ENCODE measurements at regions not wholly inside any gene's neighbourhood (a gene's known extent, or its start where the extent isn't known, plus 50 kb on each side); places are given as distances from the start of the nearest gene placed in this dataset.

DNA sequence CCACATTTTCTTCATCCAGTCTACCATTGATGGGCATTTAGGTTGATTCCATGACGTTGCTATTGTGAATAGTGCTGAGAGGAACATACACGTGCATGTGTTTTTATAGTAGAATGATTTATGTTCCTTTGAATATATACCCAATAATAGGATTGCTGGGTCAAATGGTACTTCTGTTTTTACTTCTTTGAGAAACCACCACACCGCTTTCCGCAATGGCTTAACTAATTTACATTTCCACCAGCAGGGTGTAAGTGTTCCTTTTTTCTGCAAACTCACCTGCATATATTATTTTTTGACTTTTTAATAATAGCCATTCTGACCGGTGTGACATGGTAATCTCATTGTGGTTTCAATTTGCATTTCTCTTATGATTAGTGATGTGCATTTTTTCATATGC lies 82.2 kb upstream of the RFX3 start:
- TF ChIP-seq, protein P1, sequence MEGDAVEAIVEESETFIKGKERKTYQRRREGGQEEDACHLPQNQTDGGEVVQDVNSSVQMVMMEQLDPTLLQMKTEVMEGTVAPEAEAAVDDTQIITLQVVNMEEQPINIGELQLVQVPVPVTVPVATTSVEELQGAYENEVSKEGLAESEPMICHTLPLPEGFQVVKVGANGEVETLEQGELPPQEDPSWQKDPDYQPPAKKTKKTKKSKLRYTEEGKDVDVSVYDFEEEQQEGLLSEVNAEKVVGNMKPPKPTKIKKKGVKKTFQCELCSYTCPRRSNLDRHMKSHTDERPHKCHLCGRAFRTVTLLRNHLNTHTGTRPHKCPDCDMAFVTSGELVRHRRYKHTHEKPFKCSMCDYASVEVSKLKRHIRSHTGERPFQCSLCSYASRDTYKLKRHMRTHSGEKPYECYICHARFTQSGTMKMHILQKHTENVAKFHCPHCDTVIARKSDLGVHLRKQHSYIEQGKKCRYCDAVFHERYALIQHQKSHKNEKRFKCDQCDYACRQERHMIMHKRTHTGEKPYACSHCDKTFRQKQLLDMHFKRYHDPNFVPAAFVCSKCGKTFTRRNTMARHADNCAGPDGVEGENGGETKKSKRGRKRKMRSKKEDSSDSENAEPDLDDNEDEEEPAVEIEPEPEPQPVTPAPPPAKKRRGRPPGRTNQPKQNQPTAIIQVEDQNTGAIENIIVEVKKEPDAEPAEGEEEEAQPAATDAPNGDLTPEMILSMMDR (IDR thresholded peaks at IDR 0.05; ENCODE audit: low read depth, low read length): no peak
- TF ChIP-seq EZH2phosphoT487 (IDR thresholded peaks at IDR 0.05; ENCODE audit: low read depth): no peak
